ENCODE measurements at regions not wholly inside any gene's neighbourhood (a gene's known extent, or its start where the extent isn't known, plus 50 kb on each side); places are given as distances from the start of the nearest gene placed in this dataset.

- no peaks in the 10 kb centered on the region for H3K27me3 ChIP-seq (ENCODE audit: control insufficient read depth in 1 of 2, insufficient read depth in 2 of 2, low read length in 2 of 2)
Measured at GRCh38 chr1:106447466-106447865, 609.0 kb upstream of the PRMT6 start.

GRCh38 chr1:106456832-106457231 is 599.6 kb upstream of the PRMT6 start:
- Histone ChIP-seq H3K36me3 (ENCODE audit: control insufficient read depth in 2 of 2, insufficient read depth in 2 of 2, low read length in 2 of 2) (no peaks in the 10 kb centered on the region), H3K9ac (ENCODE audit: low read length in 2 of 2) (no peak overlapping the region), H3K9me3 (ENCODE audit: control insufficient read depth in 2 of 2, low read length in 2 of 2) (no peaks in the 10 kb centered on the region), H3K27me3 (ENCODE audit: control insufficient read depth in 1 of 2, insufficient read depth in 2 of 2, low read length in 2 of 2) (no peaks in the 10 kb centered on the region), H3K4me3 (ENCODE audit: low read length in 2 of 2) (no peak overlapping the region), H3K27ac (ENCODE audit: low read length) (no peak overlapping the region), H3K4me1 (ENCODE audit: control insufficient read depth, insufficient read depth, low read length) (no peaks in the 10 kb centered on the region)

More at GRCh38 chr1:106447466-106447865, 609.0 kb upstream of the PRMT6 start:
- H3K9me3 ChIP-seq (ENCODE audit: control insufficient read depth in 2 of 2, low read length in 2 of 2): peaks cover 0 to 3% of the 10 kb centered on the region in 2 donors
- H3K36me3 ChIP-seq (ENCODE audit: control insufficient read depth in 2 of 2, insufficient read depth in 2 of 2, low read length in 2 of 2): no peaks in the 10 kb centered on the region
- H3K9ac ChIP-seq (ENCODE audit: low read length in 2 of 2): no peak overlapping the region
- no peak overlapping the region for H3K4me3 ChIP-seq (ENCODE audit: low read length in 2 of 2)
- no peak overlapping the region for H3K27ac ChIP-seq (ENCODE audit: low read length)
- no peaks in the 10 kb centered on the region for H3K4me1 ChIP-seq (ENCODE audit: control insufficient read depth, insufficient read depth, low read length)

- no peak overlapping the region for H3K4me3 ChIP-seq (ENCODE audit: low read length in 2 of 2)
- no peak overlapping the region for H3K9ac ChIP-seq (ENCODE audit: low read length in 2 of 2)
- no peaks in the 10 kb centered on the region for H3K4me1 ChIP-seq (ENCODE audit: control insufficient read depth, insufficient read depth, low read length)
- no peaks in the 10 kb centered on the region for H3K9me3 ChIP-seq (ENCODE audit: control insufficient read depth in 2 of 2, low read length in 2 of 2)
- H3K27ac ChIP-seq (ENCODE audit: low read length): no peak overlapping the region
- H3K27me3 ChIP-seq (ENCODE audit: control insufficient read depth in 1 of 2, insufficient read depth in 2 of 2, low read length in 2 of 2): no peaks in the 10 kb centered on the region
- no peaks in the 10 kb centered on the region for H3K36me3 ChIP-seq (ENCODE audit: control insufficient read depth in 2 of 2, insufficient read depth in 2 of 2, low read length in 2 of 2)
Measured at GRCh38 chr1:106457368-106457767, 599.1 kb upstream of the PRMT6 start.

- H3K27ac ChIP-seq (ENCODE audit: low read length): no peak overlapping the region
- no peaks in the 10 kb centered on the region for H3K36me3 ChIP-seq (ENCODE audit: control insufficient read depth in 2 of 2, insufficient read depth in 2 of 2, low read length in 2 of 2)
- no peak overlapping the region for H3K4me3 ChIP-seq (ENCODE audit: low read length in 2 of 2)
- H3K9me3 ChIP-seq (ENCODE audit: control insufficient read depth in 2 of 2, low read length in 2 of 2): no peaks in the 10 kb centered on the region
- no peaks in the 10 kb centered on the region for H3K27me3 ChIP-seq (ENCODE audit: control insufficient read depth in 1 of 2, insufficient read depth in 2 of 2, low read length in 2 of 2)
- H3K4me1 ChIP-seq (ENCODE audit: control insufficient read depth, insufficient read depth, low read length): no peaks in the 10 kb centered on the region
- H3K9ac ChIP-seq (ENCODE audit: low read length in 2 of 2): no peak overlapping the region
Measured at GRCh38 chr1:106458866-106459265, 597.6 kb upstream of the PRMT6 start.

DNA sequence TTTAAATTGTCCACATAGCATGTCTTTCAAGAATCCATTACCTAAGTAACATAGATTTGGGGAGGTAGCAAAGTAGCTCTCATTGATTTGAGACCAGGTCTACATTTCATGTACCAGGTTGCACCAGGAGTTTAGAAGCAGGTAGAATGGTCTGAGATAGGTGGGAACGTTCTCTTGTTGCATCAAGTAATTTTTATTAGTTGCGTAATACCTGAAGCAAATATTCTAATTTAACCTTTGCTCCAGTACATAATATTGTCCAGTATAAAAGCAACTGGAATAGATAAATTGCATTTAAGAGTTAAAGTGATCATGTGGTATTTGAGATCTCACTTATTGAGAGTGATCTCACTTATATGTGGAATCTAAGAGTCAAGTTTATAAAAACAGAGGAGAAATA is 597.1 kb upstream of the PRMT6 start:
- Histone ChIP-seq H3K27me3 (ENCODE audit: control insufficient read depth in 1 of 2, insufficient read depth in 2 of 2, low read length in 2 of 2) (no peaks in the 10 kb centered on the region), H3K27ac (ENCODE audit: low read length) (no peak overlapping the region), H3K9ac (ENCODE audit: low read length in 2 of 2) (no peak overlapping the region), H3K4me3 (ENCODE audit: low read length in 2 of 2) (no peak overlapping the region), H3K36me3 (ENCODE audit: control insufficient read depth in 2 of 2, insufficient read depth in 2 of 2, low read length in 2 of 2) (no peaks in the 10 kb centered on the region), H3K4me1 (ENCODE audit: control insufficient read depth, insufficient read depth, low read length) (no peaks in the 10 kb centered on the region), H3K9me3 (ENCODE audit: control insufficient read depth in 2 of 2, low read length in 2 of 2) (no peaks in the 10 kb centered on the region)

DNA sequence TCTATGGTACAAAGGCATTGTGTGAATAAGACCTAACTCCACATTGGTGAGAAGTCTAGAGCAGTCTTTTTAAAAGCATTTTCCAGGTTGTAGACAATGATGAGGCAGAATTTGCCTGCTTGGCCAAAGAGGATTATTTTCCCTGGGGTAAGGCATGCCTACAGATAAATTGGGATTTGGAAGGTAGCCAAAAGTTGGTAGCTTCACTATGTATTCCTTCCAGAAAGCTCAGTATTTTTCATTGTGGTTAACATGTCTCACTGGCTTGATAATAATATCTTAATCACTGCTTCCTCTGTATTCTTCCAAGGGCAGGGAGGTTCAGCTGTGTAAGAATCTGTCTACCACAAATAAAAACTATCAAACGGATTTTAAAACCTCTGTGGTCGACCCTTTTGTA is 590.8 kb upstream of the PRMT6 start:
- Histone ChIP-seq H3K4me1 (ENCODE audit: control insufficient read depth, insufficient read depth, low read length) (no peaks in the 10 kb centered on the region), H3K27me3 (ENCODE audit: control insufficient read depth in 1 of 2, insufficient read depth in 2 of 2, low read length in 2 of 2) (no peaks in the 10 kb centered on the region), H3K4me3 (ENCODE audit: low read length in 2 of 2) (no peak overlapping the region), H3K36me3 (ENCODE audit: control insufficient read depth in 2 of 2, insufficient read depth in 2 of 2, low read length in 2 of 2) (no peaks in the 10 kb centered on the region), H3K9me3 (ENCODE audit: control insufficient read depth in 2 of 2, low read length in 2 of 2) (peaks cover 0 to 3% of the 10 kb centered on the region in 2 donors), H3K9ac (ENCODE audit: low read length in 2 of 2) (no peak overlapping the region), H3K27ac (ENCODE audit: low read length) (no peak overlapping the region)

DNA sequence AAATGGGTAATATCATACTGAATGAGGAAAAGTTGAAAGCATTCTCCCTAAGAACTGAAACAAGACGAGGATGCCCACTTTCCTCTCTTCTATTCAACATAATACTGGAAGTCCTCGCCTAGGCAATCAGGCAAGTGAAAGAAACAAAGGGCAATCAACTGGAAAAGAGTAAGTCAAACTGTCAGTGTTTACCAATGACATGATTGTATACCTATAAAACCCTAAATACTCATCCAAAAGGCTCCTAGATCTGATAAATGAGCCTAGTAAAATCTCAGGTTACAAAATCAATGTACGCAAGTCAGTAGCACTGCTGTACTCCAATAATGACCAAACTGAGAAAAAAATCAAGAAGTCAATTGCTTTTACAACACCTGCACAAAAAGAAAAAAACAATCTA is 575.8 kb upstream of the PRMT6 start:
- no peak overlapping the region for H3K9ac ChIP-seq (ENCODE audit: low read length in 2 of 2)
- no peak overlapping the region for H3K27ac ChIP-seq (ENCODE audit: low read length)
- no peaks in the 10 kb centered on the region for H3K4me1 ChIP-seq (ENCODE audit: control insufficient read depth, insufficient read depth, low read length)
- H3K36me3 ChIP-seq (ENCODE audit: control insufficient read depth in 2 of 2, insufficient read depth in 2 of 2, low read length in 2 of 2): no peaks in the 10 kb centered on the region
- no peaks in the 10 kb centered on the region for H3K27me3 ChIP-seq (ENCODE audit: control insufficient read depth in 1 of 2, insufficient read depth in 2 of 2, low read length in 2 of 2)
- no peak overlapping the region for H3K4me3 ChIP-seq (ENCODE audit: low read length in 2 of 2)
- peaks cover 0 to 2% of the 10 kb centered on the region in 2 donors for H3K9me3 ChIP-seq (ENCODE audit: control insufficient read depth in 2 of 2, low read length in 2 of 2)

GRCh38 chr1:106492880-106493279 is 563.6 kb upstream of the PRMT6 start:
- H3K27me3 ChIP-seq (ENCODE audit: control insufficient read depth in 1 of 2, insufficient read depth in 2 of 2, low read length in 2 of 2): no peaks in the 10 kb centered on the region
- H3K9ac ChIP-seq (ENCODE audit: low read length in 2 of 2): no peak overlapping the region
- H3K36me3 ChIP-seq (ENCODE audit: control insufficient read depth in 2 of 2, insufficient read depth in 2 of 2, low read length in 2 of 2): no peaks in the 10 kb centered on the region
- H3K27ac ChIP-seq (ENCODE audit: low read length): no peak overlapping the region
- H3K4me1 ChIP-seq (ENCODE audit: control insufficient read depth, insufficient read depth, low read length): no peaks in the 10 kb centered on the region
- no peaks in the 10 kb centered on the region for H3K9me3 ChIP-seq (ENCODE audit: control insufficient read depth in 2 of 2, low read length in 2 of 2)
- H3K4me3 ChIP-seq (ENCODE audit: low read length in 2 of 2): no peak overlapping the region

- H3K27me3 ChIP-seq (ENCODE audit: control insufficient read depth in 1 of 2, insufficient read depth in 2 of 2, low read length in 2 of 2): no peaks in the 10 kb centered on the region
- H3K27ac ChIP-seq (ENCODE audit: low read length): no peak overlapping the region
- no peak overlapping the region for H3K9ac ChIP-seq (ENCODE audit: low read length in 2 of 2)
- no peaks in the 10 kb centered on the region for H3K9me3 ChIP-seq (ENCODE audit: control insufficient read depth in 2 of 2, low read length in 2 of 2)
- no peaks in the 10 kb centered on the region for H3K4me1 ChIP-seq (ENCODE audit: control insufficient read depth, insufficient read depth, low read length)
- no peak overlapping the region for H3K4me3 ChIP-seq (ENCODE audit: low read length in 2 of 2)
- H3K36me3 ChIP-seq (ENCODE audit: control insufficient read depth in 2 of 2, insufficient read depth in 2 of 2, low read length in 2 of 2): no peaks in the 10 kb centered on the region
Measured at GRCh38 chr1:106494646-106495045, 561.8 kb upstream of the PRMT6 start.

DNA sequence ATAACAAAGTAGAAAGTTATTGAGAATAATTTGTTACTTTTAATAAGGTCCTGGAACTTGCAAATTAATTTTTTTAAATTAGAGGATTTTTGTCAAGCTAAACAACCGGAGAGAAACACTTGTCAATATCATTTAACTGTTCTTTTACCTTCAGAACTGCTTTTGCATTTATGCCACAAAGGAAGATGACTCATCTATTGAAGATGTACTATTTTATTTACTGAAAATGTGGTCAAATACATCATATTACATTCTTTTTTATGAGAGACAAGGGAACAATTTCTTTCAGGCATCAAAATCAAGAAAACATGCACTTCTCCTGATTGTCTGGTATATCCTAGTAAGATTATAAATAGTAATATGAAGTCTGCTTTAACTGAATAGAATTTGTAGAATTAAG is 558.2 kb upstream of the PRMT6 start:
- no peak overlapping the region for H3K27ac ChIP-seq (ENCODE audit: low read length)
- no peaks in the 10 kb centered on the region for H3K9me3 ChIP-seq (ENCODE audit: control insufficient read depth in 2 of 2, low read length in 2 of 2)
- H3K4me1 ChIP-seq (ENCODE audit: control insufficient read depth, insufficient read depth, low read length): no peaks in the 10 kb centered on the region
- no peak overlapping the region for H3K9ac ChIP-seq (ENCODE audit: low read length in 2 of 2)
- no peak overlapping the region for H3K4me3 ChIP-seq (ENCODE audit: low read length in 2 of 2)
- no peaks in the 10 kb centered on the region for H3K36me3 ChIP-seq (ENCODE audit: control insufficient read depth in 2 of 2, insufficient read depth in 2 of 2, low read length in 2 of 2)
- no peaks in the 10 kb centered on the region for H3K27me3 ChIP-seq (ENCODE audit: control insufficient read depth in 1 of 2, insufficient read depth in 2 of 2, low read length in 2 of 2)

GRCh38 chr1:106502659-106503058 is 553.8 kb upstream of the PRMT6 start:
- H3K36me3 ChIP-seq (ENCODE audit: control insufficient read depth in 2 of 2, insufficient read depth in 2 of 2, low read length in 2 of 2): no peaks in the 10 kb centered on the region
- no peaks in the 10 kb centered on the region for H3K9me3 ChIP-seq (ENCODE audit: control insufficient read depth in 2 of 2, low read length in 2 of 2)
- no peaks in the 10 kb centered on the region for H3K27me3 ChIP-seq (ENCODE audit: control insufficient read depth in 1 of 2, insufficient read depth in 2 of 2, low read length in 2 of 2)
- H3K9ac ChIP-seq (ENCODE audit: low read length in 2 of 2): no peak overlapping the region
- no peak overlapping the region for H3K4me3 ChIP-seq (ENCODE audit: low read length in 2 of 2)
- no peak overlapping the region for H3K27ac ChIP-seq (ENCODE audit: low read length)
- no peaks in the 10 kb centered on the region for H3K4me1 ChIP-seq (ENCODE audit: control insufficient read depth, insufficient read depth, low read length)

Measured in stomach smooth muscle (tissue), 2 donors.